ENCODE measurements at regions not wholly inside any gene's neighbourhood (a gene's known extent, or its start where the extent isn't known, plus 50 kb on each side); places are given as distances from the start of the nearest gene placed in this dataset.

DNA sequence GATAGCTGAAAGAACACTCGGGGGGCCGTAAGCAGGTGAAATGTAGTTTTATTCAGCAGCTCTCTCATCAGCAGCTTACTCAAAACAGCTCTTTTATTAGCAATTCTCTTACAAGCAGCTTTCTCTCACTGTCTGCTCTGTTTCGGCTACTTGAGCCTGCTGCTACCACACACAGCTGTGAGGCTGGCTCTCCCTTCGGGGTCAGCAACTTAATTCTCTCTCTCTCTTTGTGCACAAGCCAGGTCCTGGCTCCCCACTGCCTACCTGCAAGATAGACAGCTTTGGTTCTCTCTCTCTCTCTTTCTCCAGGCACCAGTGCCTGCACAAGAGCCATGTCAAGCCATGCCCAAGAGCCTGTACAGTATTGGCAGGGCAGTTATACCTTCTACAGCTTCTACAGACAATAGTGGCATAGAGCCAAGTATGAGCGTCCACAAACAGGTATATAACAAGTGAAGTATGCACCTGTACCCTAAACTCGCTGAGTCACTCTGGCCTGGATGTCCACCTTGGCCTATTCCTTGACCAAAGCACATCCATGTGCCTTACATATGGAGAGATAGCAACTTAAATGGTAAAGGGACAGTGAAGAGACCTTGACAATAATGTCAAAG lies 110.8 kb downstream of the MTNR1B start:
- DNase-seq, result no peak

DNA sequence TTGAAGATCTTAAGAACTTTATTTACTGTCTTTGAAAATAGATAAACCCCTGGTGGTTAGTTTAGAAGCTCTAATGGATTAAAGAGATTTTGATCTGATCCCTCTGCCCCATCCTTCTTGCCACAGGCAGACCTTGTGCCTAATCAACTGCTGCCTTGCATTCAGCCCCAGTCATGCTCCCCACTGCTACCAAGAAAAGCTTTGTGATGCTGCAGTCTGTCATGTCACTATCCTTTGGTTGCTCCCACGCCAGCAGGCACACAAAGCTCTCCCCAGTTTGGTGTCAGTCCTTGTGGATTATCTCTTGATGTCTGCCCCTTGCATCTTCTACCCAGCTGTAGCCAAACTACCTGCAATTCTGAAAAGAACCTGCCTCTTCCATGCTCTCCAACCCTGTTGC lies 112.2 kb downstream of the MTNR1B start:
- DNase-seq, result no peak

DNA sequence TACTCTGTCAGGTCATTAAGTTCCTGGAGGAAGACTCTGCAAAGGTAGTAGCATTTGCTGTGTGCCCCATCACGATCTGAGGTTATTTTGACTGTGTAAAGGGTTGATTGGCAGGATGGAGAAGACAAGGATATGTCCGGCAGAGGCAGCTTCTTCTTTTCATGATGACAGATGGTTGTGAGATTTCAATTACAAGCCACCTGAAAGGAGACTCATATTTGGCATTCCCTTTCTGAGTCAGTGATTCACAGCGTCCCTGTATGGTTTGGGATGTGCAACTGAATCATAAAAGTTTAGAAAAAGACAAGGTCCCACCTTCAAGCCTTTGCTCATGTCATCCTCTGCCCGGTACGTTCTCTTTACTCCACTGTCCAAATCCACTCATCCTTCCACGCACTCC lies 113.4 kb downstream of the MTNR1B start:
- no peak for DNase-seq

DNA sequence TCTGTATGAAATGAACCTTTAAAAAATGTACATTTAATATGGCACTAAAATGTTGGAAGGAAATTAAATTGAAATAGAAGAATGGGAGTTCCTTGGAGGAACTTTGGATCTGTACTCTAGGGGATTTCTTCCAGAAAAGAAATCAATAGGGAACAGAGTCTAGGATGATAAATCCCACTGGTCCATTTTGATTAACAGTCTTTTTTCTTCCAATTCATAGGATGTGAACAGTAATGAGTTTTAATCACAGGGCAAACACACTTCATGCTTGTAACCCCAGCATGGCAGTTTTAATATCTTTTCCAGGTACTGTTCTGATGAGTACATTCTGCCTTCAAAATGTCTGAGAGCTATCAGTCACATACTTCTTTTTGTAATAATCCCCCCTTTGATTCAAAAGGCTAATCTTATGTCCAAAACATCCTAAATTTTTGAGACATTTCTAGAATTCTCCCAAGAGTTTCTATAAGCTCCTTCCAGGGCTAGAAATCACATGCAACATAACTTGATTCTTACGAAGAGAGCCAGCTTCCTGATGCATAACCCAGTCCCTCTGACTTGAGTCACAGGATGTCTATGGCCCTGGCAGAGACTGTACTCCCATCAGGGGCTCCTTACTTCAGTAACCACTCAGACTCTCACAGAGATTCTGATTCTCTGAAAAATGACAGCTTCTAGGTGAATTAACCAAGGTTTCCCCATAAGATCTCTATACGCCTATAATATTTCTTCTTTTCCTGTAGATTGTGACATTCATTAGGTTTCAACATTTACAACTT lies 112.9 kb downstream of the SLC36A4 start:
- DNase-seq, result peak in 1 of 2 donors; percentile 22

- DNase-seq, result peak; percentile 10 to 75
Measured at GRCh38 chr11:93089474-93090102, 108.2 kb downstream of the SLC36A4 start.

All from hippocampal formation (tissue), 2 donors.